HL-60 (cell line): ENCODE measurements at regions not wholly inside any gene's neighbourhood (a gene's known extent, or its start where the extent isn't known, plus 50 kb on each side); places are given as distances from the start of the nearest gene placed in this dataset.
A peak's percentile ranks its signal among the peaks of the same experiment; 100 is the strongest.

Source experiments
- DNase-seq, 2 experiments: peaks; one replicate each; pipeline ENCODE4 v3.0.0-alpha.2; 2010 to 2020; ENCODE audit warnings: low read depth in 1 of 2, low spot score in 1 of 2
- H3K27ac ChIP-seq: fragments of 250-450 bp; sonication (Bioruptor Pico); replicated peaks from 2 replicates; pipeline ENCODE4 v1.5.1; 2020; ENCODE audit warnings: mild to moderate bottlenecking, moderate library complexity
- H3K27me3 ChIP-seq: fragments of 250-450 bp; sonication (Bioruptor Pico); 2 replicates; pipeline ENCODE4 v1.5.1; 2021; ENCODE audit warnings: mild to moderate bottlenecking, moderate library complexity; ENCODE audit not compliant: insufficient read depth, poor library complexity, severe bottlenecking
- H3K4me3 ChIP-seq: replicated peaks from 2 replicates; pipeline ENCODE4 v1.5.1; 2011; ENCODE audit warnings: mild to moderate bottlenecking, control low read depth, low read length; ENCODE audit not compliant: insufficient read depth
- CTCF ChIP-seq: IDR thresholded peaks from one replicate; pipeline ENCODE4 v1.5.1; 2011; ENCODE audit warnings: low read length, control low read depth, inconsistent platforms; ENCODE audit not compliant: insufficient read depth
- GABPA ChIP-seq: IDR thresholded peaks from 2 replicates; pipeline ENCODE4 v1.6.1; 2012; ENCODE audit warnings: low read depth
- POLR2AphosphoS5 ChIP-seq: IDR thresholded peaks from 2 replicates; pipeline ENCODE4 v1.6.1; 2012; ENCODE audit warnings: low read depth
- REST ChIP-seq: IDR thresholded peaks from 2 replicates; pipeline ENCODE4 v1.6.1; 2012; ENCODE audit warnings: low read depth; ENCODE audit not compliant: insufficient replicate concordance
- SPI1 ChIP-seq: IDR thresholded peaks from 2 replicates; pipeline ENCODE4 v1.6.1; 2012; ENCODE audit warnings: low read depth, mild to moderate bottlenecking, borderline replicate concordance

GRCh38 chr3:16794257-16794656 lies 90.5 kb upstream of the PLCL2 start:
- TF ChIP-seq SPI1, result no peak
- no peak for TF ChIP-seq GABPA
- no peak for TF ChIP-seq POLR2AphosphoS5
- no peak for TF ChIP-seq REST
- TF ChIP-seq CTCF, result no peak
- H3K27ac ChIP-seq, result no peak overlapping the region
- H3K4me3 ChIP-seq, result no peak overlapping the region
- no peaks in the 10 kb centered on the region for H3K27me3 ChIP-seq
- no peak for DNase-seq

- Histone ChIP-seq H3K27me3 (no peaks in the 10 kb centered on the region), H3K27ac (no peak overlapping the region), H3K4me3 (no peak overlapping the region)
- DNase-seq, result peak in 1 of 2 experiments; percentile 30
- TF ChIP-seq GABPA (no peak), SPI1 (peak; percentile 89)
Measured at GRCh38 chr3:16795581-16795980, 89.2 kb upstream of the PLCL2 start.

- TF ChIP-seq GABPA (no peak), CTCF (no peak), SPI1 (no peak), REST (no peak), POLR2AphosphoS5 (no peak)
- H3K4me3 ChIP-seq, result no peak overlapping the region
- no peak overlapping the region for H3K27ac ChIP-seq
- no peak for DNase-seq
- H3K27me3 ChIP-seq, result no peaks in the 10 kb centered on the region
Measured at GRCh38 chr3:16797831-16798230, 86.9 kb upstream of the PLCL2 start.

GRCh38 chr3:16798738-16799137 lies 86.0 kb upstream of the PLCL2 start:
- Histone ChIP-seq H3K27me3 (no peaks in the 10 kb centered on the region), H3K27ac (no peak overlapping the region), H3K4me3 (no peak overlapping the region)
- TF ChIP-seq REST (no peak), SPI1 (no peak), GABPA (no peak), CTCF (no peak), POLR2AphosphoS5 (no peak)
- DNase-seq, result no peak
